ENCODE measurements at regions not wholly inside any gene's neighbourhood (a gene's known extent, or its start where the extent isn't known, plus 50 kb on each side); places are given as distances from the start of the nearest gene placed in this dataset.

- Histone ChIP-seq H3K4me1 (ENCODE audit: control insufficient read depth in 1 of 2, low read depth in 2 of 2) (no peaks in the 10 kb centered on the region), H3K9me3 (no peaks in the 10 kb centered on the region), H3K27ac (no peak overlapping the region), H3K27me3 (replicated peaks; ENCODE audit: insufficient read depth) (no peaks in the 10 kb centered on the region), H3K4me3 (no peak overlapping the region), H3K36me3 (no peaks in the 10 kb centered on the region)
- no peak for ATAC-seq (ENCODE audit: insufficient number of reproducible peaks, low FRiP score, low read depth)
- DNase-seq (ENCODE audit: low spot score): no peak
- TF ChIP-seq, protein P1, sequence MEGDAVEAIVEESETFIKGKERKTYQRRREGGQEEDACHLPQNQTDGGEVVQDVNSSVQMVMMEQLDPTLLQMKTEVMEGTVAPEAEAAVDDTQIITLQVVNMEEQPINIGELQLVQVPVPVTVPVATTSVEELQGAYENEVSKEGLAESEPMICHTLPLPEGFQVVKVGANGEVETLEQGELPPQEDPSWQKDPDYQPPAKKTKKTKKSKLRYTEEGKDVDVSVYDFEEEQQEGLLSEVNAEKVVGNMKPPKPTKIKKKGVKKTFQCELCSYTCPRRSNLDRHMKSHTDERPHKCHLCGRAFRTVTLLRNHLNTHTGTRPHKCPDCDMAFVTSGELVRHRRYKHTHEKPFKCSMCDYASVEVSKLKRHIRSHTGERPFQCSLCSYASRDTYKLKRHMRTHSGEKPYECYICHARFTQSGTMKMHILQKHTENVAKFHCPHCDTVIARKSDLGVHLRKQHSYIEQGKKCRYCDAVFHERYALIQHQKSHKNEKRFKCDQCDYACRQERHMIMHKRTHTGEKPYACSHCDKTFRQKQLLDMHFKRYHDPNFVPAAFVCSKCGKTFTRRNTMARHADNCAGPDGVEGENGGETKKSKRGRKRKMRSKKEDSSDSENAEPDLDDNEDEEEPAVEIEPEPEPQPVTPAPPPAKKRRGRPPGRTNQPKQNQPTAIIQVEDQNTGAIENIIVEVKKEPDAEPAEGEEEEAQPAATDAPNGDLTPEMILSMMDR (IDR thresholded peaks at IDR 0.05): no peak
Measured at GRCh38 chr2:215577356-215577755, 141.5 kb upstream of the FN1 start.

DNA sequence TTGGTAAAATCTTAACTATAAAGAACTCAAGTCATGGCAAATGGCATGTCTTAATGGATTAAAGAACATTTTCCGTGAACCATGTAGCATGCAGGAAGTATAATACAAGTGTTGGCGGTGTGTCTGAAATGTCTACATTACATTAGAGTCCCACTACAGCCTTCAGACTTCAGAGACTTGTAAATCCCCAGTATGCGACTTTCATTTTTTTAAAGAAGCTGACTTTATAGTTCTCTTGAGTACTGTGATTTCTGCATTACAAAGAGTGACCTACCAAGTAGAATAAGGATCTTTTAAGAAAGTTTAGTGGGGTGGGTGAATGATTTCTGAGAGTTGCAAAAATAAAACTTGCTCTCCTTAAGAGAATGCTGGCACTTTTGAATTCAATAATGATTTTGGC lies 140.7 kb upstream of the FN1 start:
- Histone ChIP-seq H3K4me3 (no peak overlapping the region), H3K9me3 (no peaks in the 10 kb centered on the region), H3K27ac (no peak overlapping the region), H3K4me1 (ENCODE audit: control insufficient read depth in 1 of 2, low read depth in 2 of 2) (no peaks in the 10 kb centered on the region), H3K27me3 (replicated peaks; ENCODE audit: insufficient read depth) (no peaks in the 10 kb centered on the region), H3K36me3 (no peaks in the 10 kb centered on the region)
- TF ChIP-seq, protein P1 (IDR thresholded peaks at IDR 0.05): no peak
- ATAC-seq (ENCODE audit: insufficient number of reproducible peaks, low FRiP score, low read depth): no peak
- DNase-seq (ENCODE audit: low spot score): no peak

- no peaks in the 10 kb centered on the region for H3K36me3 ChIP-seq
- ATAC-seq (ENCODE audit: insufficient number of reproducible peaks, low FRiP score, low read depth) (no peak), DNase-seq (ENCODE audit: low spot score) (no peak)
- H3K4me3 ChIP-seq: no peak overlapping the region
- TF ChIP-seq, protein P1 (IDR thresholded peaks at IDR 0.05): no peak
- H3K4me1 ChIP-seq (ENCODE audit: control insufficient read depth in 1 of 2, low read depth in 2 of 2): no peaks in the 10 kb centered on the region
- no peaks in the 10 kb centered on the region for H3K9me3 ChIP-seq
- H3K27me3 ChIP-seq (replicated peaks; ENCODE audit: insufficient read depth): no peaks in the 10 kb centered on the region
- H3K27ac ChIP-seq: no peak overlapping the region
Measured at GRCh38 chr2:215573496-215573895, 137.6 kb upstream of the FN1 start.

DNA sequence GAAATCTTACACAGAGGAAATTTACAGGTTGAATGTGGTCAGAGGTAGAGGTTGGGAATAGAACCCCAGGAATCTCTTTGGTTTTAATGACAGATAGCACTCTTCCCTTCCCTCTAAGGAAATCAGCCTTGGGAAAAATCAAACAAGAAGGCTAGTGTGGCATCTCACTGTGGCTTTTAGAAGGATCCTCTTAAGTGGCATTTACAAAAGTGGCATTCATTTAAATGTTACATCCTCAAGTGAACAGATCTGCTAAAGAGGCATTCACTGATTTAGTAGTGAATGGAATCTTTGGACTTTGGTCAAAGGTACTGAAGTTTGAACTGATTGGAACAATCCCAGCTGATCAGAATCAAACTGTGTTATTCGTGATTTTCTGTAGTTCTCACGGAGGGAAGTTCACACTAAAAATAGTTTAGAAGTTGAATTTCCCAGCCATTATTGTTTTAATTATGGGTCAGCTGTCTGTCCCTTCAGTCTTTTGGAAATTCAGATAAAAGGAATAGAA lies 136.5 kb upstream of the FN1 start:
- Histone ChIP-seq H3K4me3 (no peak overlapping the region), H3K27ac (no peak overlapping the region), H3K9me3 (no peaks in the 10 kb centered on the region), H3K36me3 (no peaks in the 10 kb centered on the region), H3K4me1 (ENCODE audit: control insufficient read depth in 1 of 2, low read depth in 2 of 2) (no peaks in the 10 kb centered on the region), H3K27me3 (replicated peaks; ENCODE audit: insufficient read depth) (no peaks in the 10 kb centered on the region)
- ATAC-seq (ENCODE audit: insufficient number of reproducible peaks, low FRiP score, low read depth) (no peak), DNase-seq (ENCODE audit: low spot score) (no peak)
- TF ChIP-seq, protein P1 (IDR thresholded peaks at IDR 0.05): no peak

GRCh38 chr2:215571689-215572088 lies 135.8 kb upstream of the FN1 start:
- Histone ChIP-seq H3K27ac (no peak overlapping the region), H3K9me3 (no peaks in the 10 kb centered on the region), H3K4me1 (ENCODE audit: control insufficient read depth in 1 of 2, low read depth in 2 of 2) (no peaks in the 10 kb centered on the region), H3K27me3 (replicated peaks; ENCODE audit: insufficient read depth) (no peaks in the 10 kb centered on the region), H3K4me3 (no peak overlapping the region), H3K36me3 (no peaks in the 10 kb centered on the region)
- ATAC-seq (ENCODE audit: insufficient number of reproducible peaks, low FRiP score, low read depth) (no peak), DNase-seq (ENCODE audit: low spot score) (no peak)
- TF ChIP-seq, protein P1 (IDR thresholded peaks at IDR 0.05): no peak

Measured in thoracic aorta (tissue), 2 donors.